Lower leg skin (tissue), 3 donors: ENCODE measurements at regions not wholly inside any gene's neighbourhood (a gene's known extent, or its start where the extent isn't known, plus 50 kb on each side); places are given as distances from the start of the nearest gene placed in this dataset.

ENCODE experiments used
- CTCF ChIP-seq, 3 donors: fragments of 450-650 bp; IDR thresholded peaks; one replicate each; pipeline ENCODE4 v1.5.1; 2016; ENCODE audit warnings: antibody characterized with exemption in 3 of 3, mild to moderate bottlenecking in 3 of 3, moderate library complexity in 2 of 3
- POLR2A ChIP-seq, 2 donors: fragments of 450-650 bp; IDR thresholded peaks; one replicate each; pipeline ENCODE4 v1.6.1; 2016 to 2017; ENCODE audit warnings: antibody characterized with exemption in 2 of 2, mild to moderate bottlenecking in 1 of 2, moderate library complexity in 1 of 2

GRCh38 chr6:60991427-60992028, 1294.5 kb downstream of the KHDRBS2 start:
- TF ChIP-seq POLR2A (IDR thresholded peaks at IDR 0.05) = no peak
- no peak for TF ChIP-seq CTCF (IDR thresholded peaks at IDR 0.05)
